ENCODE measurements at regions not wholly inside any gene's neighbourhood (a gene's known extent, or its start where the extent isn't known, plus 50 kb on each side); places are given as distances from the start of the nearest gene placed in this dataset.

DNA sequence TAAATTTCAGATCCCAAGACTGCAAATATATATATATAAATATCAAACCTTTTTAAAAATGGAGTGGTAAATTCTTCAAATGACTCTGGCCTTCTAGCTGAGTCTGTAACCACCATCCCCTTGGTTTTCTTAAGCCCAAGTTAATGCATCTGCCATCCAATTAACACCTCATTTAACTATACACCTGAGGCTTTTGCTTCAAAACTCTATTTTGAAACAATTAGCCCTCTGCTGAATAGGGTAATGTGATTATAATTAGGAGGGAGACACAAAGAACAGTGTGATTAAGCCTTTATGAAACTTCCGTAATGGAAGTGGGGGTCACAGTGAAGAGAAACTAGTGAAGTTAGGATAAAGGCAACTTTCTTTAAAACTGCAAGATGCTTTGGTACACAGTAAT is 83.6 kb downstream of the GPR37 start:
- Mint-ChIP-seq H3K4me1 (ENCODE audit: unreplicated experiment) (no peaks in the 10 kb centered on the region), H3K4me3 (no peak overlapping the region), H3K27ac (no peak overlapping the region), H3K9me3 (no peaks in the 10 kb centered on the region), H3K36me3 (no peaks in the 10 kb centered on the region), H3K27me3 (peaks cover 3% of the 10 kb centered on the region)
- DNase-seq (ENCODE audit: extremely low spot score, unreplicated experiment), result no peak
- TF ChIP-seq CTCF (conservative IDR thresholded peaks at IDR 0.05), result no peak

DNA sequence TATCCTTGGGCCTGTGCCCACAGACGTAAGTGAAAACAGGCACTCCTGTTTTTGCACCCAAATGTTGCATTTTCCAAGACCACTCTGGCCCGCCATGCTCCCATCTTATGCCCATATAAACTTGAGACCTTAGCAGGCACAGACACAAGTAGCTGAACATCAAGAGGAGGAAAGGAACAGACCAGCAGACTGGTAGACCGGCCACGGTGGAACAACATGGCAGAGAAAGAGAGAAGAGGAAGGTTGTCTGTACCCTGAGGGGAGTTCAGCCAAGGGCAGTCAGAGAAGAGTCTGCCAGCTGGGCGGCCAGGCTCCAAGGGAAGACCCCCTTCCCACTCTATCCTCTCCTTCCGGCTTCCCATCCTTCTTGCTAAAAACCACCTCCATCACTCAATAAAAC is 85.3 kb downstream of the GPR37 start:
- no peak overlapping the region for H3K27ac Mint-ChIP-seq

DNA sequence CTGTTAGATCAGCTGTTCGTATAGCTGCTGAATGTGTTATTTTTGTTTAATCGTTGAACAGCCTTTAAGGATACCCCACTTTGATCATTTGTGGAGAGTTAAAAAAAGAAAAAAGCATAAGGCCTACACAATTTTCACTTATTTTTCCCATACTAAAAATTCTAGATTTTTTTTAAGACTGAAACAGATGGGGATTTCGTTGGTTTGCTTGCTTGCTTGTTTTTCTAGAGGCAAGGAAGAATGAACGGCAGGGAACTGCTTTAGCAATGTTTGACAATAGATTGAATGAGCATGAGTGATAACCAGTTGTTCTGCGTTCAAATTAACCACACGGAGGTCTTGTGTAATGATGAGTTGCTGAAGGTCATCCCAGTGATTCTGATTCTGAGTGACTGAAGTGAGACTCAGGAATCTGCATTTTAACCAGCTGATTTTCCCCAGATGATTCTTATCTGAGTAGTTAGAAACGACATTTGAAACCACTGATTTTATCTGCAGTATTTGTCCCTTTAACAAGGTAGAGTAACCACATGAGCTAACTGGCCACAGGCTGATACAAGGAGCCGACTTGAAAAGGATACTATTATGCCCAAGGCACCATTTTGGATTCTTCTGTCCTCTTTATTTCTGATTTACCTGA is 85.9 kb downstream of the GPR37 start:
- Mint-ChIP-seq H3K4me3 (no peak overlapping the region), H3K36me3 (no peaks in the 10 kb centered on the region), H3K9me3 (no peaks in the 10 kb centered on the region), H3K27me3 (peaks cover 3% of the 10 kb centered on the region), H3K4me1 (ENCODE audit: unreplicated experiment) (no peaks in the 10 kb centered on the region), H3K27ac (no peak overlapping the region)
- DNase-seq (ENCODE audit: extremely low spot score, unreplicated experiment), result no peak
- TF ChIP-seq CTCF (conservative IDR thresholded peaks at IDR 0.05), result no peak

More for the DNA sequence above, 85.3 kb downstream of the GPR37 start:
- H3K9me3 Mint-ChIP-seq, result no peaks in the 10 kb centered on the region
- H3K4me1 Mint-ChIP-seq (ENCODE audit: unreplicated experiment), result no peaks in the 10 kb centered on the region
- no peak overlapping the region for H3K4me3 Mint-ChIP-seq
- no peaks in the 10 kb centered on the region for H3K36me3 Mint-ChIP-seq
- no peak for DNase-seq (ENCODE audit: extremely low spot score, unreplicated experiment)
- TF ChIP-seq CTCF (conservative IDR thresholded peaks at IDR 0.05), result no peak
- H3K27me3 Mint-ChIP-seq, result peaks cover 3% of the 10 kb centered on the region

GRCh38 chr7:124679146-124679545 is 86.4 kb downstream of the GPR37 start:
- Mint-ChIP-seq H3K27me3 (peaks cover 3% of the 10 kb centered on the region), H3K27ac (no peak overlapping the region), H3K9me3 (no peaks in the 10 kb centered on the region), H3K4me1 (ENCODE audit: unreplicated experiment) (no peaks in the 10 kb centered on the region), H3K36me3 (no peaks in the 10 kb centered on the region), H3K4me3 (no peak overlapping the region)
- no peak for DNase-seq (ENCODE audit: extremely low spot score, unreplicated experiment)
- no peak for TF ChIP-seq CTCF (conservative IDR thresholded peaks at IDR 0.05)

GRCh38 chr7:124674451-124674850 is 91.1 kb downstream of the GPR37 start:
- no peak for DNase-seq (ENCODE audit: extremely low spot score, unreplicated experiment)
- TF ChIP-seq CTCF (conservative IDR thresholded peaks at IDR 0.05), result no peak
- no peaks in the 10 kb centered on the region for H3K27me3 Mint-ChIP-seq
- H3K27ac Mint-ChIP-seq, result no peak overlapping the region
- H3K36me3 Mint-ChIP-seq, result no peaks in the 10 kb centered on the region
- H3K4me3 Mint-ChIP-seq, result no peak overlapping the region
- no peaks in the 10 kb centered on the region for H3K9me3 Mint-ChIP-seq
- H3K4me1 Mint-ChIP-seq (ENCODE audit: unreplicated experiment), result no peaks in the 10 kb centered on the region

DNA sequence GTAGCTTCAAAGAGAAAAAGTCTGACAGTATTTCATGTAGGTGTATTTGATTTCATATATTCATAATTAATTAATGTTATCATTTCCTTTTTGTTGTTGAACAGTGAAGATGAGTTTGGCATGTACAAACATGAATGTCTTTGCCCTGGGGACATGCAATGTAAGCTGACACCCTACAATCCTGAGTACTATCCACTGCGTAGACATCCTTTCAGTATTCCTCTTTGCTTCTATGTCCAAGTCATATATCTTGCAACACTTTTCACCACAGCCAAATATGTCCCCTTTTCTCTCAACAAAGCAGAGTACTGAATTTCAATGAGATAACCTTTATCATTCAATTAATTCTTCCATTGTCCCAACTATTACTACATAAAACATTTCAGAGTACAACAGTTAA is 93.6 kb downstream of the GPR37 start:
- DNase-seq (ENCODE audit: extremely low spot score, unreplicated experiment), result no peak
- Mint-ChIP-seq H3K4me1 (ENCODE audit: unreplicated experiment) (no peaks in the 10 kb centered on the region), H3K9me3 (no peaks in the 10 kb centered on the region), H3K27ac (no peak overlapping the region), H3K27me3 (no peaks in the 10 kb centered on the region), H3K4me3 (no peak overlapping the region), H3K36me3 (no peaks in the 10 kb centered on the region)
- no peak for TF ChIP-seq CTCF (conservative IDR thresholded peaks at IDR 0.05)
